ENCODE measurements at regions not wholly inside any gene's neighbourhood (a gene's known extent, or its start where the extent isn't known, plus 50 kb on each side); places are given as distances from the start of the nearest gene placed in this dataset.

GRCh38 chr1:5479876-5480646 is 512.2 kb downstream of the NPHP4 start:
- no peak for DNase-seq (ENCODE audit: extremely low read depth, low read depth)
- TF ChIP-seq CTCF (IDR thresholded peaks at IDR 0.05; ENCODE audit: low read depth, low read length), result no peak

- no peak for TF ChIP-seq CTCF (IDR thresholded peaks at IDR 0.05; ENCODE audit: low read depth, low read length)
- no peak for DNase-seq (ENCODE audit: extremely low read depth, low read depth)
Measured at GRCh38 chr1:5478961-5479360, 513.3 kb downstream of the NPHP4 start.

GRCh38 chr1:5478156-5478695 is 514.0 kb downstream of the NPHP4 start:
- no peak for TF ChIP-seq CTCF (IDR thresholded peaks at IDR 0.05; ENCODE audit: low read depth, low read length)
- no peak for DNase-seq (ENCODE audit: extremely low read depth, low read depth)

GRCh38 chr1:5477716-5478115 is 514.5 kb downstream of the NPHP4 start:
- no peak for TF ChIP-seq CTCF (IDR thresholded peaks at IDR 0.05; ENCODE audit: low read depth, low read length)
- DNase-seq (ENCODE audit: extremely low read depth, low read depth), result no peak

GRCh38 chr1:5475572-5475971 is 516.7 kb downstream of the NPHP4 start:
- TF ChIP-seq CTCF (IDR thresholded peaks at IDR 0.05; ENCODE audit: low read depth, low read length), result no peak
- DNase-seq (ENCODE audit: extremely low read depth, low read depth), result no peak

GRCh38 chr1:5473268-5473667 is 519.0 kb downstream of the NPHP4 start:
- no peak for DNase-seq (ENCODE audit: extremely low read depth, low read depth)
- TF ChIP-seq CTCF (IDR thresholded peaks at IDR 0.05; ENCODE audit: low read depth, low read length), result no peak

- no peak for TF ChIP-seq CTCF (IDR thresholded peaks at IDR 0.05; ENCODE audit: low read depth, low read length)
Measured at GRCh38 chr1:5466487-5466886, 525.7 kb downstream of the NPHP4 start.

More at GRCh38 chr1:5466487-5466886, 525.7 kb downstream of the NPHP4 start:
- DNase-seq (ENCODE audit: extremely low read depth, low read depth), result no peak

All from AG09319 (cell line).